ENCODE measurements at regions not wholly inside any gene's neighbourhood (a gene's known extent, or its start where the extent isn't known, plus 50 kb on each side); places are given as distances from the start of the nearest gene placed in this dataset.

GRCh38 chr1:172957491-172957890 is 93.2 kb downstream of the TNFSF18 start:
- TF ChIP-seq, protein P1, sequence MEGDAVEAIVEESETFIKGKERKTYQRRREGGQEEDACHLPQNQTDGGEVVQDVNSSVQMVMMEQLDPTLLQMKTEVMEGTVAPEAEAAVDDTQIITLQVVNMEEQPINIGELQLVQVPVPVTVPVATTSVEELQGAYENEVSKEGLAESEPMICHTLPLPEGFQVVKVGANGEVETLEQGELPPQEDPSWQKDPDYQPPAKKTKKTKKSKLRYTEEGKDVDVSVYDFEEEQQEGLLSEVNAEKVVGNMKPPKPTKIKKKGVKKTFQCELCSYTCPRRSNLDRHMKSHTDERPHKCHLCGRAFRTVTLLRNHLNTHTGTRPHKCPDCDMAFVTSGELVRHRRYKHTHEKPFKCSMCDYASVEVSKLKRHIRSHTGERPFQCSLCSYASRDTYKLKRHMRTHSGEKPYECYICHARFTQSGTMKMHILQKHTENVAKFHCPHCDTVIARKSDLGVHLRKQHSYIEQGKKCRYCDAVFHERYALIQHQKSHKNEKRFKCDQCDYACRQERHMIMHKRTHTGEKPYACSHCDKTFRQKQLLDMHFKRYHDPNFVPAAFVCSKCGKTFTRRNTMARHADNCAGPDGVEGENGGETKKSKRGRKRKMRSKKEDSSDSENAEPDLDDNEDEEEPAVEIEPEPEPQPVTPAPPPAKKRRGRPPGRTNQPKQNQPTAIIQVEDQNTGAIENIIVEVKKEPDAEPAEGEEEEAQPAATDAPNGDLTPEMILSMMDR (optimal IDR thresholded peaks at IDR 0.05 in 1 of 3, IDR thresholded peaks at IDR 0.05 in 1 of 3, conservative IDR thresholded peaks at IDR 0.05 in 1 of 3; ENCODE audit: extremely low read depth in 1 of 3, insufficient read depth in 2 of 3, low read length in 3 of 3): no peak
- TF ChIP-seq EZH2 (IDR thresholded peaks at IDR 0.05; ENCODE audit: low read length): no peak
